ENCODE measurements at regions not wholly inside any gene's neighbourhood (a gene's known extent, or its start where the extent isn't known, plus 50 kb on each side); places are given as distances from the start of the nearest gene placed in this dataset.

- ATAC-seq: no peak
Measured at GRCh38 chr19:34305221-34306083, 51.1 kb downstream of the GARRE1 start.

- no peak for ATAC-seq
Measured at GRCh38 chr19:34306213-34306661, 51.9 kb downstream of the GARRE1 start.

GRCh38 chr19:34306824-34307223 is 52.5 kb downstream of the GARRE1 start:
- ATAC-seq: no peak

GRCh38 chr19:34308381-34309367 is 54.3 kb downstream of the GARRE1 start:
- peak in 1 of 2 donors; percentile 36 for ATAC-seq

GRCh38 chr19:34309368-34310138 is 55.2 kb downstream of the GARRE1 start:
- no peak for ATAC-seq

- ATAC-seq: no peak
Measured at GRCh38 chr19:34310494-34310981, 54.5 kb upstream of the GPI start.

- no peak for ATAC-seq
Measured at GRCh38 chr19:34313188-34313587, 51.8 kb upstream of the GPI start.

GRCh38 chr19:34314437-34315313 is 50.3 kb upstream of the GPI start:
- ATAC-seq: no peak

All from activated CD4-positive, CD25-positive, alpha-beta regulatory T cell treated with anti-CD3 and anti-CD28 coated beads, Interleukin-2, amount 50 U/mL, for 24 hours (primary cell).